ENCODE measurements at regions not wholly inside any gene's neighbourhood (a gene's known extent, or its start where the extent isn't known, plus 50 kb on each side); places are given as distances from the start of the nearest gene placed in this dataset.

DNA sequence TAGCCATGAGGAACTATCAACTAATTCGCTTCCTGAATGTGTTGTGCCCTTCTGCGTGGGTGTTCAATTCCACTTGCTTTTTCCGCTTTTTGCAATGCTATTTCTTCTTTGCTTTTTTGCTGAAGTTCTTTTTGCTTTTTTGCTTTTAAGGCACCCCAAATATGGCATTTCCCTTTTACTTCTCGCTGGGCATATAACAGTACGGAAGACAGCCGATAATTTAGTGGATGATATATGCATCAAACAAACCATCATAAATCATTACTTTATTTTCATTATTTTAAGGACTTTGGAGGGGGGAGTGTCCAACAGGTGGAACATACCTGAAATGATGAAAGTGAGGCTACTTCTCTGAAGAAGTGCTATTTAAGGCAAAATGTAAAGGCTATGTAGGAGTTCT, 277.0 kb upstream of the MTPN start (continued):
- TF ChIP-seq, protein P1, sequence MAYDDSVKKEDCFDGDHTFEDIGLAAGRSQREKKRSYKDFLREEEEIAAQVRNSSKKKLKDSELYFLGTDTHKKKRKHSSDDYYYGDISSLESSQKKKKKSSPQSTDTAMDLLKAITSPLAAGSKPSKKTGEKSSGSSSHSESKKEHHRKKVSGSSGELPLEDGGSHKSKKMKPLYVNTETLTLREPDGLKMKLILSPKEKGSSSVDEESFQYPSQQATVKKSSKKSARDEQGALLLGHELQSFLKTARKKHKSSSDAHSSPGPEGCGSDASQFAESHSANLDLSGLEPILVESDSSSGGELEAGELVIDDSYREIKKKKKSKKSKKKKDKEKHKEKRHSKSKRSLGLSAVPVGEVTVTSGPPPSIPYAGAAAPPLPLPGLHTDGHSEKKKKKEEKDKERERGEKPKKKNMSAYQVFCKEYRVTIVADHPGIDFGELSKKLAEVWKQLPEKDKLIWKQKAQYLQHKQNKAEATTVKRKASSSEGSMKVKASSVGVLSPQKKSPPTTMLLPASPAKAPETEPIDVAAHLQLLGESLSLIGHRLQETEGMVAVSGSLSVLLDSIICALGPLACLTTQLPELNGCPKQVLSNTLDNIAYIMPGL (CRISPR knock-in tag; IDR thresholded peaks at IDR 0.05; ENCODE audit: borderline replicate concordance), result no peak

DNA sequence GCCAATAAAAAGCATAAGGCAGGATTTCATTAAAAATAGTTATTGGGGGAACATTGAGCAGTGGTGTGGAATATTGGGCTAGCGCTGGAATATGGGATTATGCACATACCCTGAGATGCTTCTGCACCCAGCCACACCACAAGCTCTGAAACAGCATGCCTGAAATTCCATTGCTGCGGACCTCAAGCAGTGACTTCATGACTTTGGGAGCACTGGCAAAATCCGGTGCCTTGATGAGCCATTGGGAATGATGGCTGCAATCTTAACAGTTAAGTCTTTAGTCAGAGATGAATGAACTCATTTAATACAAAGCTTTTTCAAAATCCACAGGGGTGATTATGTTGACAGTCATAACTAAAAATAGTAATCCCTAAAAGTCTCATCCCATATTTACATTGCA, 274.7 kb upstream of the MTPN start:
- POLR2A ChIA-PET, result no interaction called here
- no peak overlapping the region for H3K27ac ChIP-seq
- WGBS (ENCODE audit: missing lambda C conversion rate), result 7% methylated on average over 3 of the region's 3 CpGs
- DNase-seq (ENCODE audit: low read depth in 1 of 2, low spot score in 1 of 2) (no peak), FAIRE-seq (no peak), ATAC-seq (no peak)
- TF ChIP-seq CEBPB (IDR thresholded peaks at IDR 0.05) (no peak), GATA3 (IDR thresholded peaks at IDR 0.05; ENCODE audit: borderline replicate concordance) (no peak), POLR2AphosphoS2 (conservative IDR thresholded peaks at IDR 0.05; ENCODE audit: low read length) (no peak), HOXB5 (CRISPR knock-in tag; IDR thresholded peaks at IDR 0.05) (no peak), TFCP2L1 (CRISPR knock-in tag; IDR thresholded peaks at IDR 0.05) (no peak), NPAS2 (CRISPR knock-in tag; IDR thresholded peaks at IDR 0.05; ENCODE audit: borderline replicate concordance) (no peak), ZSCAN20 (CRISPR knock-in tag; IDR thresholded peaks at IDR 0.05) (no peak), ZNF302 (CRISPR knock-in tag; IDR thresholded peaks at IDR 0.05) (no peak), RCOR1 (IDR thresholded peaks at IDR 0.05; ENCODE audit: low read depth, low read length) (no peak), EP300 (IDR thresholded peaks at IDR 0.05) (no peak), RAD21 (conservative IDR thresholded peaks at IDR 0.05 in 1 of 2, IDR thresholded peaks at IDR 0.05 in 1 of 2) (no peak), CHD2 (IDR thresholded peaks at IDR 0.05; ENCODE audit: low read length, partially characterized antibody) (no peak), MAFK (IDR thresholded peaks at IDR 0.05; ENCODE audit: partially characterized antibody) (no peak), EHMT2 (IDR thresholded peaks at IDR 0.05; ENCODE audit: low read depth) (no peak), HOXB13 (CRISPR knock-in tag; IDR thresholded peaks at IDR 0.05; ENCODE audit: low read depth) (no peak), ZC3H11A (IDR thresholded peaks at IDR 0.05) (no peak), JUNB (IDR thresholded peaks at IDR 0.05) (no peak)
- TF ChIP-seq, protein P2, sequence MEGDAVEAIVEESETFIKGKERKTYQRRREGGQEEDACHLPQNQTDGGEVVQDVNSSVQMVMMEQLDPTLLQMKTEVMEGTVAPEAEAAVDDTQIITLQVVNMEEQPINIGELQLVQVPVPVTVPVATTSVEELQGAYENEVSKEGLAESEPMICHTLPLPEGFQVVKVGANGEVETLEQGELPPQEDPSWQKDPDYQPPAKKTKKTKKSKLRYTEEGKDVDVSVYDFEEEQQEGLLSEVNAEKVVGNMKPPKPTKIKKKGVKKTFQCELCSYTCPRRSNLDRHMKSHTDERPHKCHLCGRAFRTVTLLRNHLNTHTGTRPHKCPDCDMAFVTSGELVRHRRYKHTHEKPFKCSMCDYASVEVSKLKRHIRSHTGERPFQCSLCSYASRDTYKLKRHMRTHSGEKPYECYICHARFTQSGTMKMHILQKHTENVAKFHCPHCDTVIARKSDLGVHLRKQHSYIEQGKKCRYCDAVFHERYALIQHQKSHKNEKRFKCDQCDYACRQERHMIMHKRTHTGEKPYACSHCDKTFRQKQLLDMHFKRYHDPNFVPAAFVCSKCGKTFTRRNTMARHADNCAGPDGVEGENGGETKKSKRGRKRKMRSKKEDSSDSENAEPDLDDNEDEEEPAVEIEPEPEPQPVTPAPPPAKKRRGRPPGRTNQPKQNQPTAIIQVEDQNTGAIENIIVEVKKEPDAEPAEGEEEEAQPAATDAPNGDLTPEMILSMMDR (IDR thresholded peaks at IDR 0.05), result no peak
- TF ChIP-seq, protein P3, sequence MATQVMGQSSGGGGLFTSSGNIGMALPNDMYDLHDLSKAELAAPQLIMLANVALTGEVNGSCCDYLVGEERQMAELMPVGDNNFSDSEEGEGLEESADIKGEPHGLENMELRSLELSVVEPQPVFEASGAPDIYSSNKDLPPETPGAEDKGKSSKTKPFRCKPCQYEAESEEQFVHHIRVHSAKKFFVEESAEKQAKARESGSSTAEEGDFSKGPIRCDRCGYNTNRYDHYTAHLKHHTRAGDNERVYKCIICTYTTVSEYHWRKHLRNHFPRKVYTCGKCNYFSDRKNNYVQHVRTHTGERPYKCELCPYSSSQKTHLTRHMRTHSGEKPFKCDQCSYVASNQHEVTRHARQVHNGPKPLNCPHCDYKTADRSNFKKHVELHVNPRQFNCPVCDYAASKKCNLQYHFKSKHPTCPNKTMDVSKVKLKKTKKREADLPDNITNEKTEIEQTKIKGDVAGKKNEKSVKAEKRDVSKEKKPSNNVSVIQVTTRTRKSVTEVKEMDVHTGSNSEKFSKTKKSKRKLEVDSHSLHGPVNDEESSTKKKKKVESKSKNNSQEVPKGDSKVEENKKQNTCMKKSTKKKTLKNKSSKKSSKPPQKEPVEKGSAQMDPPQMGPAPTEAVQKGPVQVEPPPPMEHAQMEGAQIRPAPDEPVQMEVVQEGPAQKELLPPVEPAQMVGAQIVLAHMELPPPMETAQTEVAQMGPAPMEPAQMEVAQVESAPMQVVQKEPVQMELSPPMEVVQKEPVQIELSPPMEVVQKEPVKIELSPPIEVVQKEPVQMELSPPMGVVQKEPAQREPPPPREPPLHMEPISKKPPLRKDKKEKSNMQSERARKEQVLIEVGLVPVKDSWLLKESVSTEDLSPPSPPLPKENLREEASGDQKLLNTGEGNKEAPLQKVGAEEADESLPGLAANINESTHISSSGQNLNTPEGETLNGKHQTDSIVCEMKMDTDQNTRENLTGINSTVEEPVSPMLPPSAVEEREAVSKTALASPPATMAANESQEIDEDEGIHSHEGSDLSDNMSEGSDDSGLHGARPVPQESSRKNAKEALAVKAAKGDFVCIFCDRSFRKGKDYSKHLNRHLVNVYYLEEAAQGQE (IDR thresholded peaks at IDR 0.05), result no peak
- TF ChIP-seq, protein P4, sequence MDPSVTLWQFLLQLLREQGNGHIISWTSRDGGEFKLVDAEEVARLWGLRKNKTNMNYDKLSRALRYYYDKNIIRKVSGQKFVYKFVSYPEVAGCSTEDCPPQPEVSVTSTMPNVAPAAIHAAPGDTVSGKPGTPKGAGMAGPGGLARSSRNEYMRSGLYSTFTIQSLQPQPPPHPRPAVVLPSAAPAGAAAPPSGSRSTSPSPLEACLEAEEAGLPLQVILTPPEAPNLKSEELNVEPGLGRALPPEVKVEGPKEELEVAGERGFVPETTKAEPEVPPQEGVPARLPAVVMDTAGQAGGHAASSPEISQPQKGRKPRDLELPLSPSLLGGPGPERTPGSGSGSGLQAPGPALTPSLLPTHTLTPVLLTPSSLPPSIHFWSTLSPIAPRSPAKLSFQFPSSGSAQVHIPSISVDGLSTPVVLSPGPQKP (IDR thresholded peaks at IDR 0.05; ENCODE audit: low read depth, low read length), result no peak
- H3K4me3 ChIP-seq, result no peak overlapping the region
- no peaks in the 10 kb centered on the region for H3K4me1 ChIP-seq
- no peaks in the 10 kb centered on the region for H3K9me3 ChIP-seq
- no peak overlapping the region for H3K4me2 ChIP-seq
- CTCF ChIA-PET, result no interaction called here
